ENCODE measurements at regions not wholly inside any gene's neighbourhood (a gene's known extent, or its start where the extent isn't known, plus 50 kb on each side); places are given as distances from the start of the nearest gene placed in this dataset.

GRCh38 chr2:71937396-71937795, 210.3 kb downstream of the CYP26B1 start:
- Mint-ChIP-seq H3K4me1 (ENCODE audit: low read depth) (peaks cover 5% of the 10 kb centered on the region), H3K36me3 (ENCODE audit: low read depth) (no peaks in the 10 kb centered on the region), H3K27me3 (no peaks in the 10 kb centered on the region), H3K27ac (no peak overlapping the region), H3K4me3 (no peak overlapping the region), H3K9me3 (no peaks in the 10 kb centered on the region)
- intact Hi-C loops (cut with micrococcal nuclease), result no loop called here

- H3K27ac Mint-ChIP-seq, result no peak overlapping the region
- no peaks in the 10 kb centered on the region for H3K36me3 Mint-ChIP-seq (ENCODE audit: low read depth)
Measured at GRCh38 chr2:71936076-71937030, 211.3 kb downstream of the CYP26B1 start.

GRCh38 chr2:71935262-71935848, 212.3 kb downstream of the CYP26B1 start:
- Mint-ChIP-seq H3K4me3 (no peak overlapping the region), H3K9me3 (no peaks in the 10 kb centered on the region), H3K36me3 (ENCODE audit: low read depth) (no peaks in the 10 kb centered on the region), H3K27ac (no peak overlapping the region), H3K27me3 (no peaks in the 10 kb centered on the region), H3K4me1 (ENCODE audit: low read depth) (peaks cover 5% of the 10 kb centered on the region)
- intact Hi-C loops (cut with micrococcal nuclease), result no loop called here

More at GRCh38 chr2:71936076-71937030, 211.3 kb downstream of the CYP26B1 start:
- no peak overlapping the region for H3K4me3 Mint-ChIP-seq
- peaks cover 5% of the 10 kb centered on the region for H3K4me1 Mint-ChIP-seq (ENCODE audit: low read depth)
- H3K9me3 Mint-ChIP-seq, result no peaks in the 10 kb centered on the region
- no peaks in the 10 kb centered on the region for H3K27me3 Mint-ChIP-seq
- intact Hi-C loops (cut with micrococcal nuclease), result no loop called here

GRCh38 chr2:71934595-71935261, 212.9 kb downstream of the CYP26B1 start:
- no peak overlapping the region for H3K4me3 Mint-ChIP-seq
- no peak overlapping the region for H3K27ac Mint-ChIP-seq
- H3K36me3 Mint-ChIP-seq (ENCODE audit: low read depth), result no peaks in the 10 kb centered on the region
- H3K9me3 Mint-ChIP-seq, result no peaks in the 10 kb centered on the region
- intact Hi-C loops (cut with micrococcal nuclease), result no loop called here
- H3K4me1 Mint-ChIP-seq (ENCODE audit: low read depth), result peaks cover 5% of the 10 kb centered on the region
- H3K27me3 Mint-ChIP-seq, result no peaks in the 10 kb centered on the region

GRCh38 chr2:71934320-71934593, 213.4 kb downstream of the CYP26B1 start:
- Mint-ChIP-seq H3K36me3 (ENCODE audit: low read depth) (no peaks in the 10 kb centered on the region), H3K9me3 (no peaks in the 10 kb centered on the region), H3K4me1 (ENCODE audit: low read depth) (peaks cover 5% of the 10 kb centered on the region), H3K4me3 (no peak overlapping the region), H3K27ac (no peak overlapping the region), H3K27me3 (no peaks in the 10 kb centered on the region)
- intact Hi-C loops (cut with micrococcal nuclease), result no loop called here

GRCh38 chr2:71933467-71934319, 214.0 kb downstream of the CYP26B1 start:
- no peaks in the 10 kb centered on the region for H3K27me3 Mint-ChIP-seq
- intact Hi-C loops (cut with micrococcal nuclease), result no loop called here
- H3K9me3 Mint-ChIP-seq, result no peaks in the 10 kb centered on the region
- no peak overlapping the region for H3K27ac Mint-ChIP-seq
- peaks cover 5% of the 10 kb centered on the region for H3K4me1 Mint-ChIP-seq (ENCODE audit: low read depth)
- no peaks in the 10 kb centered on the region for H3K36me3 Mint-ChIP-seq (ENCODE audit: low read depth)
- no peak overlapping the region for H3K4me3 Mint-ChIP-seq

GRCh38 chr2:71932780-71933466, 214.7 kb downstream of the CYP26B1 start:
- intact Hi-C loops (cut with micrococcal nuclease), result no loop called here
- H3K36me3 Mint-ChIP-seq (ENCODE audit: low read depth), result no peaks in the 10 kb centered on the region
- H3K27me3 Mint-ChIP-seq, result no peaks in the 10 kb centered on the region
- H3K4me1 Mint-ChIP-seq (ENCODE audit: low read depth), result peaks cover 5% of the 10 kb centered on the region
- H3K9me3 Mint-ChIP-seq, result no peaks in the 10 kb centered on the region
- H3K27ac Mint-ChIP-seq, result no peak overlapping the region
- no peak overlapping the region for H3K4me3 Mint-ChIP-seq

GRCh38 chr2:71932037-71932779, 215.5 kb downstream of the CYP26B1 start:
- no peak overlapping the region for H3K4me3 Mint-ChIP-seq
- no peak overlapping the region for H3K27ac Mint-ChIP-seq
- peaks cover 5% of the 10 kb centered on the region for H3K4me1 Mint-ChIP-seq (ENCODE audit: low read depth)
- no peaks in the 10 kb centered on the region for H3K9me3 Mint-ChIP-seq
- intact Hi-C loops (cut with micrococcal nuclease), result no loop called here
- no peaks in the 10 kb centered on the region for H3K36me3 Mint-ChIP-seq (ENCODE audit: low read depth)
- no peaks in the 10 kb centered on the region for H3K27me3 Mint-ChIP-seq

- H3K9me3 Mint-ChIP-seq, result no peaks in the 10 kb centered on the region
- no peak overlapping the region for H3K27ac Mint-ChIP-seq
- H3K4me1 Mint-ChIP-seq (ENCODE audit: low read depth), result peaks cover 5% of the 10 kb centered on the region
- no peak overlapping the region for H3K4me3 Mint-ChIP-seq
- H3K27me3 Mint-ChIP-seq, result no peaks in the 10 kb centered on the region
- no peaks in the 10 kb centered on the region for H3K36me3 Mint-ChIP-seq (ENCODE audit: low read depth)
- intact Hi-C loops (cut with micrococcal nuclease), result no loop called here
Measured at GRCh38 chr2:71930049-71930681, 217.5 kb downstream of the CYP26B1 start.

- H3K27ac Mint-ChIP-seq, result no peak overlapping the region
- H3K36me3 Mint-ChIP-seq (ENCODE audit: low read depth), result no peaks in the 10 kb centered on the region
- no peaks in the 10 kb centered on the region for H3K4me1 Mint-ChIP-seq (ENCODE audit: low read depth)
- no peaks in the 10 kb centered on the region for H3K27me3 Mint-ChIP-seq
- no peak overlapping the region for H3K4me3 Mint-ChIP-seq
- intact Hi-C loops (cut with micrococcal nuclease), result no loop called here
- no peaks in the 10 kb centered on the region for H3K9me3 Mint-ChIP-seq
Measured at GRCh38 chr2:71929482-71929772, 218.2 kb downstream of the CYP26B1 start.

GRCh38 chr2:71928734-71929481, 218.8 kb downstream of the CYP26B1 start:
- no peak overlapping the region for H3K4me3 Mint-ChIP-seq
- no peaks in the 10 kb centered on the region for H3K9me3 Mint-ChIP-seq
- intact Hi-C loops (cut with micrococcal nuclease), result no loop called here
- no peaks in the 10 kb centered on the region for H3K4me1 Mint-ChIP-seq (ENCODE audit: low read depth)
- no peaks in the 10 kb centered on the region for H3K27me3 Mint-ChIP-seq
- H3K36me3 Mint-ChIP-seq (ENCODE audit: low read depth), result no peaks in the 10 kb centered on the region
- no peak overlapping the region for H3K27ac Mint-ChIP-seq
